B cell (primary cell): ENCODE measurements at regions not wholly inside any gene's neighbourhood (a gene's known extent, or its start where the extent isn't known, plus 50 kb on each side); places are given as distances from the start of the nearest gene placed in this dataset.

Source experiments
- ATAC-seq: fragments of 200-7000 bp; cut with Tn5 transposase; one replicate; pipeline ENCODE4 v1.10.0; 2021; ENCODE audit warnings: low read depth, mild to moderate bottlenecking, moderate number of reproducible peaks, moderate library complexity
- CTCF ChIA-PET: fragments of 350-600 bp; sonication (Branson Sonifier 250); formaldehyde crosslinking; loops from one replicate; lab custom pipeline; 2021; ENCODE audit warnings: antibody characterized with exemption, inconsistent platforms; lab: Charles Lee
- POLR2A ChIA-PET: fragments of 350-600 bp; sonication (Branson Sonifier 250); formaldehyde crosslinking; loops from one replicate; lab custom pipeline; 2021; ENCODE audit warnings: antibody characterized with exemption; lab: Charles Lee
- DNase-seq: peaks from one replicate; pipeline ENCODE4 v3.0.0; 2013
- H2AFZ ChIP-seq: 2 replicates; pipeline ENCODE4 v1.6.1; 2012; ENCODE audit warnings: mild to moderate bottlenecking, low read depth, low read length; ENCODE audit not compliant: insufficient read depth, poor library complexity, severe bottlenecking
- H3K27ac ChIP-seq, 2 donors: 1 replicate in 1 of 2; 2 replicates in 1 of 2; pipeline ENCODE4 v1.5.1; 2012 to 2013; ENCODE audit warnings: low read length in 2 of 2, mild to moderate bottlenecking in 2 of 2, moderate library complexity in 1 of 2
- H3K27me3 ChIP-seq, 4 experiments: fragments of 200-600 bp in 1 of 4; sonication (generic) in 1 of 4; replicated peaks in 1 of 4; 1 replicate in 2 of 4; 2 replicates in 2 of 4; pipeline versions ENCODE4 v1.6.1 to v1.7.0; 2013 to 2016; ENCODE audit warnings: low read length in 3 of 4, mild to moderate bottlenecking in 2 of 4, mixed read lengths in 1 of 4, moderate library complexity in 1 of 4; ENCODE audit not compliant: insufficient read depth in 4 of 4, control insufficient read depth in 3 of 4; ENCODE audit errors: control extremely low read depth in 1 of 4
- H3K36me3 ChIP-seq, 2 experiments: replicated peaks in 1 of 2; 1 replicate in 1 of 2; 2 replicates in 1 of 2; pipeline versions ENCODE4 v1.6.1 to v1.7.1; 2013; ENCODE audit warnings: low read length in 1 of 2; ENCODE audit not compliant: insufficient read depth in 2 of 2, control insufficient read depth in 1 of 2; ENCODE audit errors: control extremely low read depth in 1 of 2, extremely low read depth in 1 of 2
- H3K4me1 ChIP-seq, 2 donors: fragments of 200-600 bp in 1 of 2; sonication (generic) in 1 of 2; 1 replicate in 1 of 2; 2 replicates in 1 of 2; pipeline versions ENCODE4 v1.5.1 to v1.6.1; 2013 to 2017; ENCODE audit warnings: low read length in 2 of 2; ENCODE audit not compliant: control insufficient read depth in 2 of 2, insufficient read depth in 2 of 2
- H3K4me2 ChIP-seq: replicated peaks from 2 replicates; pipeline ENCODE3; 2012; ENCODE audit warnings: mild to moderate bottlenecking, low read depth, low read length; ENCODE audit not compliant: poor library complexity, severe bottlenecking
- H3K4me3 ChIP-seq, 5 experiments: fragments of 200-600 bp in 1 of 5; sonication (generic) in 1 of 5; 1 replicate in 3 of 5; 2 replicates in 2 of 5; pipeline versions ENCODE4 v1.5.1 to v1.7.0; 2011 to 2016; ENCODE audit warnings: low read length in 4 of 5, mild to moderate bottlenecking in 4 of 5, low read depth in 2 of 5, control low read depth in 1 of 5, moderate library complexity in 1 of 5; ENCODE audit not compliant: insufficient read depth in 1 of 5; ENCODE audit errors: control extremely low read depth in 1 of 5, extremely low read depth in 1 of 5
- H3K79me2 ChIP-seq: fragments of 200-600 bp; sonication (generic); one replicate; pipeline ENCODE4 v1.6.0; 2016; ENCODE audit warnings: low read length; ENCODE audit not compliant: control insufficient read depth, insufficient read depth
- H3K9ac ChIP-seq: fragments of 200-600 bp; sonication (generic); 2 replicates; pipeline ENCODE4 v1.6.1; 2017; ENCODE audit warnings: mild to moderate bottlenecking, low read length, moderate library complexity
- H3K9me3 ChIP-seq, 3 donors: one replicate each; pipeline versions ENCODE4 v1.6.1 to v1.7.1; 2013; ENCODE audit warnings: low read length in 2 of 3; ENCODE audit not compliant: control insufficient read depth in 2 of 3, insufficient read depth in 1 of 3; ENCODE audit errors: control extremely low read depth in 1 of 3
- H4K20me1 ChIP-seq: 2 replicates; pipeline ENCODE4 v1.6.0; 2012; ENCODE audit warnings: mild to moderate bottlenecking, low read length; ENCODE audit not compliant: insufficient read depth, control insufficient read depth, poor library complexity, severe bottlenecking
- H3K27ac Mint-ChIP-seq: one replicate; pipeline ENCODE4 v1.8.0; 2021; ENCODE audit warnings: mixed read lengths
- H3K27me3 Mint-ChIP-seq: one replicate; pipeline ENCODE4 v1.8.0; 2021; ENCODE audit warnings: mixed read lengths
- H3K4me1 Mint-ChIP-seq: one replicate; pipeline ENCODE4 v1.8.0; 2021; ENCODE audit warnings: mixed read lengths
- H3K4me3 Mint-ChIP-seq: one replicate; pipeline ENCODE4 v1.8.0; 2021; ENCODE audit warnings: mixed read lengths
- H3K9me3 Mint-ChIP-seq: one replicate; pipeline ENCODE4 v1.8.0; 2022; ENCODE audit warnings: mixed read lengths; ENCODE audit not compliant: insufficient read depth
- CTCF ChIP-seq: fragments of 200-600 bp; IDR thresholded peaks from one replicate; pipeline ENCODE4 v1.8.0; 2022; ENCODE audit warnings: antibody characterized with exemption, mild to moderate bottlenecking
- EZH2 ChIP-seq: IDR thresholded peaks from 2 replicates; pipeline ENCODE4 v1.6.1; 2012; ENCODE audit warnings: borderline replicate concordance, low read depth, mild to moderate bottlenecking, moderate library complexity, low read length; ENCODE audit not compliant: insufficient read depth, poor library complexity, severe bottlenecking
- WGBS: methylation state at CpG from one replicate; pipeline ENCODE4 v1.1.5; 2013; ENCODE audit warnings: missing lambda C conversion rate; ENCODE audit not compliant: insufficient coverage; 5-methylcytosine and 5-hydroxymethylcytosine counted together
- intact Hi-C: fragments of 100-400 bp; cut with micrococcal nuclease; formaldehyde crosslinking; loops from one replicate; pipeline ENCODE4 v1.10.0; 2022

DNA sequence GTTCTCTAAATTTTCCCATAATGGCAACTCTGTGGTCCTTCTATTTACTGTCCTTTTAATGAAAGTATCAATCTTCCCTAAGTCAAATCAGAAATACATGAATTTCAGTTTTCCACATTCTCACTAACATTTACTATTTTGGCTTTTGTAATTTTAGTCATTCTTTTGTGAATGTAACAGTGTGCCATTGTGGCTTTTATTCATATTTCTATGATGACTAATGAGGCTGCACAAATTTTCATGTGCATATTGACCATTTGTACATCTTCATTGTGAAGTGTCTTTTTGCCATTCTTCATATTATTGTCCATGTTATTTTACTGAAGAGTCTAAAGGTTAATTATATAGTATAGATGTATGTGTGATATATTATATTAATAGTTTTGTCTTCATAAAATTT is 431.0 kb upstream of the BRINP3 start:
- Histone ChIP-seq H3K9ac (no peak overlapping the region), H4K20me1 (no peaks in the 10 kb centered on the region), H3K27ac (no peak overlapping the region), H3K36me3 (no peaks in the 10 kb centered on the region), H2AFZ (no peak overlapping the region), H3K9me3 (no peaks in the 10 kb centered on the region), H3K79me2 (no peaks in the 10 kb centered on the region), H3K4me1 (no peaks in the 10 kb centered on the region), H3K4me2 (no peak overlapping the region), H3K4me3 (no peak overlapping the region), H3K27me3 (no peaks in the 10 kb centered on the region)
- no peak for TF ChIP-seq EZH2
- no peak for TF ChIP-seq CTCF
- intact Hi-C loops: no loop called here
- no peaks in the 10 kb centered on the region for H3K4me1 Mint-ChIP-seq
- ATAC-seq (no peak), DNase-seq (no peak)
- H3K9me3 Mint-ChIP-seq: peaks cover 3% of the 10 kb centered on the region
- POLR2A ChIA-PET: no interaction called here
- CTCF ChIA-PET: no interaction called here
- H3K4me3 Mint-ChIP-seq: no peak overlapping the region
- no peak overlapping the region for H3K27ac Mint-ChIP-seq
- no peaks in the 10 kb centered on the region for H3K27me3 Mint-ChIP-seq

- intact Hi-C loops: no loop called here
- Histone ChIP-seq H3K4me2 (no peak overlapping the region), H3K4me3 (no peak overlapping the region), H2AFZ (no peak overlapping the region), H3K4me1 (no peaks in the 10 kb centered on the region), H3K27me3 (no peaks in the 10 kb centered on the region), H3K79me2 (no peaks in the 10 kb centered on the region), H3K9me3 (no peaks in the 10 kb centered on the region), H3K36me3 (no peaks in the 10 kb centered on the region), H4K20me1 (no peaks in the 10 kb centered on the region), H3K27ac (no peak overlapping the region), H3K9ac (no peak overlapping the region)
- Mint-ChIP-seq H3K4me1 (no peaks in the 10 kb centered on the region), H3K4me3 (no peak overlapping the region), H3K27ac (no peak overlapping the region), H3K27me3 (no peaks in the 10 kb centered on the region), H3K9me3 (no peaks in the 10 kb centered on the region)
- DNase-seq: no peak
- CTCF ChIA-PET: no interaction called here
- WGBS: no CpG with 5 or more reads among the region's 1 CpG
- POLR2A ChIA-PET: no interaction called here
- no peak for TF ChIP-seq CTCF
- TF ChIP-seq EZH2: no peak
- no peak for ATAC-seq
Observed at GRCh38 chr1:190935925-190936324, 458.3 kb upstream of the BRINP3 start.
